CD1c-positive myeloid dendritic cell (primary cell): ENCODE measurements at regions not wholly inside any gene's neighbourhood (a gene's known extent, or its start where the extent isn't known, plus 50 kb on each side); places are given as distances from the start of the nearest gene placed in this dataset.

Source experiments
- DNase-seq: peaks from one replicate; pipeline ENCODE4 v3.0.0-alpha.2; 2016; ENCODE audit errors: extremely low spot score

- no peak for DNase-seq
Measured at GRCh38 chr7:52980129-52980528, 55.3 kb upstream of the POM121L12 start.

- no peak for DNase-seq
Measured at GRCh38 chr7:52973126-52973525, 62.3 kb upstream of the POM121L12 start.

GRCh38 chr7:52962402-52963076, 72.9 kb upstream of the POM121L12 start:
- no peak for DNase-seq

GRCh38 chr7:52961084-52961483, 74.3 kb upstream of the POM121L12 start:
- DNase-seq, result no peak

GRCh38 chr7:52959878-52960660, 75.4 kb upstream of the POM121L12 start:
- no peak for DNase-seq

- DNase-seq, result no peak
Measured at GRCh38 chr7:52959336-52959735, 76.1 kb upstream of the POM121L12 start.

- no peak for DNase-seq
Measured at GRCh38 chr7:52958621-52959140, 76.8 kb upstream of the POM121L12 start.

GRCh38 chr7:52956379-52956915, 79.0 kb upstream of the POM121L12 start:
- no peak for DNase-seq

GRCh38 chr7:52955522-52955921, 79.9 kb upstream of the POM121L12 start:
- no peak for DNase-seq

- DNase-seq, result no peak
Measured at GRCh38 chr7:52944921-52945320, 90.5 kb upstream of the POM121L12 start.

GRCh38 chr7:52940481-52940880, 95.0 kb upstream of the POM121L12 start:
- DNase-seq, result no peak

GRCh38 chr7:52938455-52939133, 96.8 kb upstream of the POM121L12 start:
- no peak for DNase-seq

GRCh38 chr7:52936750-52937149, 98.7 kb upstream of the POM121L12 start:
- DNase-seq, result no peak

- no peak for DNase-seq
Measured at GRCh38 chr7:52928591-52928990, 106.8 kb upstream of the POM121L12 start.

GRCh38 chr7:52925332-52925731, 110.1 kb upstream of the POM121L12 start:
- no peak for DNase-seq

GRCh38 chr7:52920977-52921376, 114.5 kb upstream of the POM121L12 start:
- DNase-seq, result no peak

- DNase-seq, result no peak
Measured at GRCh38 chr7:52917982-52918578, 117.4 kb upstream of the POM121L12 start.

GRCh38 chr7:52911795-52912194, 123.6 kb upstream of the POM121L12 start:
- no peak for DNase-seq

- DNase-seq, result no peak
Measured at GRCh38 chr7:52911326-52911725, 124.1 kb upstream of the POM121L12 start.

GRCh38 chr7:52909935-52910334, 125.5 kb upstream of the POM121L12 start:
- DNase-seq, result no peak

GRCh38 chr7:52909131-52909530, 126.3 kb upstream of the POM121L12 start:
- DNase-seq, result no peak

GRCh38 chr7:52897713-52898112, 137.7 kb upstream of the POM121L12 start:
- DNase-seq, result no peak
